Parathyroid adenoma (tissue), 2 donors: ENCODE measurements at regions not wholly inside any gene's neighbourhood (a gene's known extent, or its start where the extent isn't known, plus 50 kb on each side); places are given as distances from the start of the nearest gene placed in this dataset.

Experiments
- H2AFZ ChIP-seq: fragments of 300-600 bp; sonication (generic); one replicate; pipeline ENCODE4 v1.7.0; 2017; ENCODE audit warnings: antibody characterized with exemption, mild to moderate bottlenecking
- H3K27ac ChIP-seq: fragments of 300-600 bp; sonication (generic); one replicate; pipeline ENCODE4 v1.7.0; 2017
- H3K27me3 ChIP-seq: fragments of 300-600 bp; sonication (generic); one replicate; pipeline ENCODE4 v1.7.0; 2017; ENCODE audit warnings: low read length; ENCODE audit not compliant: control insufficient read depth, insufficient read depth
- H3K36me3 ChIP-seq: fragments of 300-600 bp; sonication (generic); one replicate; pipeline ENCODE4 v1.7.0; 2017; ENCODE audit warnings: low read length; ENCODE audit not compliant: control insufficient read depth, insufficient read depth
- H3K4me1 ChIP-seq: fragments of 300-600 bp; sonication (generic); one replicate; pipeline ENCODE4 v1.7.0; 2017; ENCODE audit warnings: control low read depth
- H3K4me2 ChIP-seq: fragments of 300-600 bp; sonication (generic); one replicate; pipeline ENCODE4 v1.7.0; 2017; ENCODE audit warnings: low read length
- H3K4me3 ChIP-seq: fragments of 300-600 bp; sonication (generic); one replicate; pipeline ENCODE4 v1.7.0; 2017; ENCODE audit warnings: low read depth, low read length
- H3K79me2 ChIP-seq: fragments of 300-600 bp; sonication (generic); one replicate; pipeline ENCODE4 v1.7.0; 2017; ENCODE audit warnings: control low read depth
- H3K9ac ChIP-seq: fragments of 300-600 bp; sonication (generic); one replicate; pipeline ENCODE4 v1.7.0; 2017; ENCODE audit warnings: mild to moderate bottlenecking
- H3K9me3 ChIP-seq: fragments of 300-600 bp; sonication (generic); one replicate; pipeline ENCODE4 v1.7.0; 2017; ENCODE audit warnings: low read length; ENCODE audit not compliant: control insufficient read depth
- TF ChIP-seq, protein P1 (sequence below): fragments of 300-600 bp; sonication (generic); IDR thresholded peaks from one replicate; pipeline ENCODE4 v1.7.0; 2017; ENCODE audit warnings: antibody characterized with exemption, mild to moderate bottlenecking
- donor health status: primary hyperparathyroidism.

DNA sequence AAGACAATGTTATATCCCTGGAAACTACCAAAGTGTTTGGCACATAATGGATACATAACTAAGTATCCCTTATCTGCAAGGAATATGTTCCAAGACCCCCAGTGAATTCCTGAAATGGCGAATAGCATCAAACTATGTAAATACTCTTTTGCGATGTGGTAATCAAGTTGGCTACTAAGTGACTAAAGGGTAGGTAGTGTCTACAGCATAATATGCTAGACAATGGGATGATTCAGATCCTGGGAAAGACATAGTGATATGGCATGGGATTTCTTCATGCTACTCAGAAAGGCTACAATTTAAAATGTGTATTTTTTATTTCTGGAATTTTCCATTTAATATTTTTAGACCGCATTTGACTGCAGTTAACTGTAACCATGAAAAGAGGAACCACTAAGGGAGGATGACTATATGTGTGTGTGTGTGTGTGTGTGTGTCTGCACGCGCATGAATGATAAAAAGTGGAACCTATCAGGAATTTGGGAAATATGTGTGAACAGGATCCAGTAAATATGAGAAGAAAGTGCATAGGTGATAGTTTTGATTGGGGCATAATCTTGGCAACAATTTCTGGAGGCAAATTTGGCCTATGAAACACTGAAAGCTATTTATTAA, 1899.9 kb downstream of the NCAM2 start:
- Histone ChIP-seq H3K36me3 (no peaks in the 10 kb centered on the region), H2AFZ (no peak overlapping the region), H3K27me3 (no peaks in the 10 kb centered on the region), H3K4me2 (no peak overlapping the region), H3K9ac (no peak overlapping the region), H3K4me1 (no peaks in the 10 kb centered on the region), H3K79me2 (no peaks in the 10 kb centered on the region), H3K4me3 (no peak overlapping the region), H3K9me3 (no peaks in the 10 kb centered on the region), H3K27ac (no peak overlapping the region)
- TF ChIP-seq, protein P1, sequence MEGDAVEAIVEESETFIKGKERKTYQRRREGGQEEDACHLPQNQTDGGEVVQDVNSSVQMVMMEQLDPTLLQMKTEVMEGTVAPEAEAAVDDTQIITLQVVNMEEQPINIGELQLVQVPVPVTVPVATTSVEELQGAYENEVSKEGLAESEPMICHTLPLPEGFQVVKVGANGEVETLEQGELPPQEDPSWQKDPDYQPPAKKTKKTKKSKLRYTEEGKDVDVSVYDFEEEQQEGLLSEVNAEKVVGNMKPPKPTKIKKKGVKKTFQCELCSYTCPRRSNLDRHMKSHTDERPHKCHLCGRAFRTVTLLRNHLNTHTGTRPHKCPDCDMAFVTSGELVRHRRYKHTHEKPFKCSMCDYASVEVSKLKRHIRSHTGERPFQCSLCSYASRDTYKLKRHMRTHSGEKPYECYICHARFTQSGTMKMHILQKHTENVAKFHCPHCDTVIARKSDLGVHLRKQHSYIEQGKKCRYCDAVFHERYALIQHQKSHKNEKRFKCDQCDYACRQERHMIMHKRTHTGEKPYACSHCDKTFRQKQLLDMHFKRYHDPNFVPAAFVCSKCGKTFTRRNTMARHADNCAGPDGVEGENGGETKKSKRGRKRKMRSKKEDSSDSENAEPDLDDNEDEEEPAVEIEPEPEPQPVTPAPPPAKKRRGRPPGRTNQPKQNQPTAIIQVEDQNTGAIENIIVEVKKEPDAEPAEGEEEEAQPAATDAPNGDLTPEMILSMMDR: no peak

DNA sequence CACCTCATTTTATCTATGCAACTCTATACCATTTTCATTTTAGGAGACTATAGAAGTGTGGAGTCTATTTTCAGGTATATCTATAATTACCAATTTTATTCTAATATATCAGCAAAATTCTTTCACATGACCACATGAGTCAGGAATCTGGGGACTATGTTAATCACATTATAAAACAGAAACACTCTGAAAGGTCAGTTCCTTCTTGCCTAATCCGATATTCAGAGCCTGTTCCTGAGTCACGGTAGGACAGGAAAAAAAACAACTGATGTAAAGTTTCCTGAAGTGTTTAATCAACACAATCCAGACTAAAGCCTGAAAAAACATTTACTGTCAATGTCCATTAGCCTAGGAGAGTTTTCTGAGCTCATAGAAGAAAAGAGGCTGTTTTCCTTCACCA, 1902.3 kb downstream of the NCAM2 start:
- Histone ChIP-seq H3K4me1 (no peaks in the 10 kb centered on the region), H3K4me3 (no peak overlapping the region), H3K4me2 (no peak overlapping the region), H2AFZ (no peak overlapping the region), H3K9me3 (no peaks in the 10 kb centered on the region), H3K79me2 (no peaks in the 10 kb centered on the region), H3K36me3 (no peaks in the 10 kb centered on the region), H3K9ac (no peak overlapping the region), H3K27me3 (no peaks in the 10 kb centered on the region), H3K27ac (no peak overlapping the region)
- TF ChIP-seq, protein P1: no peak

GRCh38 chr21:22903851-22904250, 1905.6 kb downstream of the NCAM2 start:
- H3K9ac ChIP-seq: no peak overlapping the region
- no peak overlapping the region for H3K4me3 ChIP-seq
- H3K4me1 ChIP-seq: no peaks in the 10 kb centered on the region
- H3K27me3 ChIP-seq: no peaks in the 10 kb centered on the region
- H2AFZ ChIP-seq: no peak overlapping the region
- no peaks in the 10 kb centered on the region for H3K36me3 ChIP-seq
- H3K4me2 ChIP-seq: no peak overlapping the region
- TF ChIP-seq, protein P1: no peak
- H3K9me3 ChIP-seq: no peaks in the 10 kb centered on the region
- no peak overlapping the region for H3K27ac ChIP-seq
- no peaks in the 10 kb centered on the region for H3K79me2 ChIP-seq

DNA sequence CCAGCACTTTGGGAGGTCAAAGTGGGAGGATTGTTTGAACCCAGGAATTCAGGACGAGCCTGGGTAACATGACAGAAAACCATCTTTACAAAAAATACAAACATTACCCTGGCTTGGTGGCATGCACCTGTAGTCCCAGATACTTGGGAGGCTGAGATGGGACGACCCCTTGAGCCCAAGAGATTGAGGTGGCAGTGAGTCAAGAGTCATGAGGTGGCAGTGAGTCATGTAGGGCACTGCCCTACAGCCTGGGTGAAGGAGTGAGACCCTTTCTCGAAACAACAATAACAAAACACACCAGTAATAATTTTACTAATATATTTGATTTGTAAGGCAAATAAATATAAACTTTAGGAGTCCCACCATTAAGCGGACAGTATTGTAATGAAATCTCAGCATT, 1906.2 kb downstream of the NCAM2 start:
- H3K4me2 ChIP-seq: no peak overlapping the region
- no peaks in the 10 kb centered on the region for H3K9me3 ChIP-seq
- no peaks in the 10 kb centered on the region for H3K79me2 ChIP-seq
- no peak overlapping the region for H3K27ac ChIP-seq
- H3K4me3 ChIP-seq: no peak overlapping the region
- no peak overlapping the region for H2AFZ ChIP-seq
- no peaks in the 10 kb centered on the region for H3K36me3 ChIP-seq
- H3K9ac ChIP-seq: no peak overlapping the region
- H3K27me3 ChIP-seq: no peaks in the 10 kb centered on the region
- TF ChIP-seq, protein P1: no peak
- H3K4me1 ChIP-seq: no peaks in the 10 kb centered on the region

DNA sequence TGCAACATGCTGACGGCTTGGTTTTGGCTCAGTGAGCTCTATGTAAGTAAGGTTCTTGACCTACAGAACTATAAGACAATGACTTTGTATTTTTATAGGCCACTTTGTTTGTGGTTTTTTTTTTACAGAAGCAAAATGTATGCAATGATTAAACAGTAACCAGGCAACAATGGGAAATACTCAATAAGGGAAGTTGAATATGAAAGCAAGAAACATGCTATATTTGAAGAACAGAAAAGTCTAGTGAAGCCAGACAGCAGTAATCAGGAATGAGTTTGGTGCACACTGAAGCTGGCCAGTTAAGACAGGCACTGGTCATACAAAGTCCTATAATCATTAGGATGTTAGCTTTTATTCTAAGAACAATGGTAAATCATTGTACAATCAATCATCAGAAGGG, 1926.8 kb downstream of the NCAM2 start:
- Histone ChIP-seq H3K4me2 (no peak overlapping the region), H3K4me3 (no peak overlapping the region), H3K27ac (no peak overlapping the region), H3K9me3 (no peaks in the 10 kb centered on the region), H3K27me3 (no peaks in the 10 kb centered on the region), H3K36me3 (no peaks in the 10 kb centered on the region), H3K79me2 (no peaks in the 10 kb centered on the region), H3K9ac (no peak overlapping the region), H2AFZ (no peak overlapping the region), H3K4me1 (no peaks in the 10 kb centered on the region)
- TF ChIP-seq, protein P1: no peak
